ENCODE measurements at regions not wholly inside any gene's neighbourhood (a gene's known extent, or its start where the extent isn't known, plus 50 kb on each side); places are given as distances from the start of the nearest gene placed in this dataset.
A peak's percentile ranks its signal among the peaks of the same experiment; 100 is the strongest.
"Not testable (repeated sequence)": the region's sequence is repeated elsewhere in the genome, so short reads cannot be mapped to it uniquely, and the experiment has no call there.

GRCh38 chr9:71632776-71633175 is 135.5 kb downstream of the CEMIP2 start:
- DNase-seq, result no peak

- DNase-seq, result no peak
These were observed 137.8 kb downstream of the CEMIP2 start for GRCh38 chr9:71630377-71630995.

- no peak for DNase-seq
These were observed 138.6 kb downstream of the CEMIP2 start for GRCh38 chr9:71629578-71630215.

- no peak for DNase-seq
These were observed 140.1 kb downstream of the CEMIP2 start for GRCh38 chr9:71628247-71628646.

GRCh38 chr9:71627537-71627936 is 140.8 kb downstream of the CEMIP2 start:
- DNase-seq, result no peak

- DNase-seq, result no peak
These were observed 141.9 kb downstream of the CEMIP2 start for GRCh38 chr9:71626395-71626794.

- no peak for DNase-seq
These were observed 143.6 kb downstream of the CEMIP2 start for GRCh38 chr9:71624728-71625127.

GRCh38 chr9:71620746-71621145 is 147.6 kb downstream of the CEMIP2 start:
- DNase-seq, result no peak

- no peak for DNase-seq
These were observed 148.0 kb downstream of the CEMIP2 start for GRCh38 chr9:71620331-71620730.

GRCh38 chr9:71619926-71620325 is 148.4 kb downstream of the CEMIP2 start:
- no peak for DNase-seq

- no peak for DNase-seq
These were observed 153.8 kb downstream of the CEMIP2 start for GRCh38 chr9:71614409-71615010.

- no peak for DNase-seq
These were observed 155.4 kb downstream of the CEMIP2 start for GRCh38 chr9:71612889-71613288.

- DNase-seq, result no peak
These were observed 158.9 kb downstream of the CEMIP2 start for GRCh38 chr9:71609448-71609830.

GRCh38 chr9:71608825-71609447 is 159.4 kb downstream of the CEMIP2 start:
- DNase-seq, result no peak

GRCh38 chr9:71608021-71608420 is 160.3 kb downstream of the CEMIP2 start:
- DNase-seq, result no peak

GRCh38 chr9:71607461-71607881 is 160.8 kb downstream of the CEMIP2 start:
- DNase-seq, result no peak

- DNase-seq, result peak; percentile 31
These were observed 163.9 kb downstream of the CEMIP2 start for GRCh38 chr9:71604197-71605063.

- DNase-seq, result no peak
These were observed 165.7 kb downstream of the CEMIP2 start for GRCh38 chr9:71602652-71603051.

- not testable (repeated sequence) for DNase-seq
These were observed 172.6 kb downstream of the CEMIP2 start for GRCh38 chr9:71595762-71596161.

GRCh38 chr9:71594541-71594940 is 173.8 kb downstream of the CEMIP2 start:
- DNase-seq, result no peak

- DNase-seq, result no peak
These were observed 175.9 kb downstream of the CEMIP2 start for GRCh38 chr9:71592400-71592799.

GRCh38 chr9:71590362-71590761 is 178.0 kb downstream of the CEMIP2 start:
- DNase-seq, result no peak

- no peak for DNase-seq
These were observed 178.7 kb downstream of the CEMIP2 start for GRCh38 chr9:71589612-71590011.
